ENCODE measurements at regions not wholly inside any gene's neighbourhood (a gene's known extent, or its start where the extent isn't known, plus 50 kb on each side); places are given as distances from the start of the nearest gene placed in this dataset.
A peak's percentile ranks its signal among the peaks of the same experiment; 100 is the strongest.

GRCh38 chr5:35312267-35312666 lies 82.0 kb upstream of the PRLR start:
- DNase-seq: no peak

GRCh38 chr5:35309365-35310130 lies 79.3 kb upstream of the PRLR start:
- no peak for DNase-seq

GRCh38 chr5:35308421-35308820 lies 78.1 kb upstream of the PRLR start:
- DNase-seq: peak in 1 of 2 donors; percentile 4

GRCh38 chr5:35306716-35307365 lies 76.6 kb upstream of the PRLR start:
- DNase-seq: no peak

- no peak for DNase-seq
These were observed 75.2 kb upstream of the PRLR start for GRCh38 chr5:35305336-35306020.

GRCh38 chr5:35304291-35304690 lies 74.0 kb upstream of the PRLR start:
- DNase-seq: no peak

GRCh38 chr5:35303152-35303551 lies 72.9 kb upstream of the PRLR start:
- no peak for DNase-seq

GRCh38 chr5:35302544-35302943 lies 72.3 kb upstream of the PRLR start:
- no peak for DNase-seq

- DNase-seq: no peak
These were observed 67.5 kb upstream of the PRLR start for GRCh38 chr5:35297755-35298154.

GRCh38 chr5:35294976-35295375 lies 64.7 kb upstream of the PRLR start:
- DNase-seq: no peak

GRCh38 chr5:35294017-35294416 lies 63.7 kb upstream of the PRLR start:
- no peak for DNase-seq

- DNase-seq: no peak
These were observed 55.1 kb upstream of the PRLR start for GRCh38 chr5:35285435-35285834.

- no peak for DNase-seq
These were observed 54.7 kb upstream of the PRLR start for GRCh38 chr5:35285011-35285410.

- no peak for DNase-seq
These were observed 54.1 kb upstream of the PRLR start for GRCh38 chr5:35284364-35284763.

GRCh38 chr5:35282810-35283209 lies 52.5 kb upstream of the PRLR start:
- no peak for DNase-seq

- no peak for DNase-seq
These were observed 51.3 kb upstream of the PRLR start for GRCh38 chr5:35281613-35282012.
